Retinal pigment epithelial cell (primary cell): ENCODE measurements at regions not wholly inside any gene's neighbourhood (a gene's known extent, or its start where the extent isn't known, plus 50 kb on each side); places are given as distances from the start of the nearest gene placed in this dataset.

Experiments
- DNase-seq: peaks from one replicate; pipeline ENCODE4 v3.0.0-alpha.2; 2010; ENCODE audit warnings: low read depth
- H3K4me3 ChIP-seq: 2 replicates; pipeline ENCODE4 v1.5.1; 2011; ENCODE audit warnings: mild to moderate bottlenecking, low read length, control low read depth, moderate library complexity
- CTCF ChIP-seq: conservative IDR thresholded peaks from 2 replicates; pipeline ENCODE4 v1.5.1; 2011; ENCODE audit warnings: low read depth, low read length, control low read depth, inconsistent platforms

- DNase-seq = no peak
- no peak overlapping the region for H3K4me3 ChIP-seq
- no peak for TF ChIP-seq CTCF
Observed at GRCh38 chr2:16395601-16396000, 270.0 kb downstream of the CYRIA start.

- H3K4me3 ChIP-seq = no peak overlapping the region
- TF ChIP-seq CTCF = no peak
- DNase-seq = no peak
Observed at GRCh38 chr2:16394986-16395550, 270.6 kb downstream of the CYRIA start.

GRCh38 chr2:16394072-16394985, 271.3 kb downstream of the CYRIA start:
- no peak for TF ChIP-seq CTCF
- H3K4me3 ChIP-seq = no peak overlapping the region
- no peak for DNase-seq

GRCh38 chr2:16393500-16394071, 272.0 kb downstream of the CYRIA start:
- no peak for TF ChIP-seq CTCF
- DNase-seq = no peak

GRCh38 chr2:16392647-16393499, 272.8 kb downstream of the CYRIA start:
- H3K4me3 ChIP-seq = no peak overlapping the region
- no peak for DNase-seq
- no peak for TF ChIP-seq CTCF

More at GRCh38 chr2:16393500-16394071, 272.0 kb downstream of the CYRIA start:
- H3K4me3 ChIP-seq = no peak overlapping the region

GRCh38 chr2:16391986-16392385, 273.6 kb downstream of the CYRIA start:
- no peak overlapping the region for H3K4me3 ChIP-seq
- no peak for DNase-seq
- TF ChIP-seq CTCF = no peak
